ENCODE measurements at regions not wholly inside any gene's neighbourhood (a gene's known extent, or its start where the extent isn't known, plus 50 kb on each side); places are given as distances from the start of the nearest gene placed in this dataset.

- TF ChIP-seq EGR1 (IDR thresholded peaks at IDR 0.05; ENCODE audit: low read depth in 2 of 2) (no peak), CTCF (IDR thresholded peaks at IDR 0.05; ENCODE audit: low read depth, low read length, missing input control) (no peak), RAD21 (IDR thresholded peaks at IDR 0.05) (no peak), GABPA (IDR thresholded peaks at IDR 0.05 in 1 of 2, conservative IDR thresholded peaks at IDR 0.05 in 1 of 2) (no peak), REST (IDR thresholded peaks at IDR 0.05) (no peak), HNF4G (IDR thresholded peaks at IDR 0.05) (no peak)
Measured at GRCh38 chr2:7621018-7621814, 704.0 kb downstream of the RNF144A start.
